IMR-90 (cell line): ENCODE measurements at regions not wholly inside any gene's neighbourhood (a gene's known extent, or its start where the extent isn't known, plus 50 kb on each side); places are given as distances from the start of the nearest gene placed in this dataset.
"Not testable (repeated sequence)": the region's sequence is repeated elsewhere in the genome, so short reads cannot be mapped to it uniquely, and the experiment has no call there.

ENCODE experiments used
- ATAC-seq: fragments of 200-7000 bp; cut with Tn5 transposase; 2 replicates; pipeline ENCODE4 v1.9.1; 2020; ENCODE audit warnings: low read depth, mild to moderate bottlenecking, moderate library complexity
- BruUV-seq: library from RNA; stranded (reverse); fragments of 400-500 nt; replicated peaks from 2 replicates; lab custom pipeline; 2021; lab: Mats Ljungman, UMichigan
- CTCF ChIA-PET: fragments of 300-600 bp; formaldehyde crosslinking; extraction: SDS; loops from one replicate; lab custom pipeline; 2021; ENCODE audit warnings: antibody characterized with exemption; lab: Yijun Ruan, JAX
- POLR2A ChIA-PET: fragments of 300-600 bp; sonication (Branson Sonifier 250); formaldehyde crosslinking; loops from one replicate; lab custom pipeline; 2022; ENCODE audit warnings: antibody characterized with exemption; ENCODE audit not compliant: unreplicated experiment; lab: Charles Lee
- DNase-seq: peaks from one replicate; pipeline ENCODE4 v3.0.0; 2013
- H2AFZ ChIP-seq: replicated peaks from 2 replicates; pipeline ENCODE3; 2013; ENCODE audit warnings: low read length, mild to moderate bottlenecking; ENCODE audit not compliant: poor library complexity
- H2AK5ac ChIP-seq: 2 replicates; pipeline ENCODE4 v1.6.1; 2013; ENCODE audit warnings: low read depth, low read length, inconsistent platforms
- H2AK9ac ChIP-seq: replicated peaks from 2 replicates; pipeline ENCODE3; 2013; ENCODE audit warnings: mild to moderate bottlenecking, low read depth, low read length, moderate library complexity; ENCODE audit not compliant: poor library complexity
- H2BK120ac ChIP-seq: 2 replicates; pipeline ENCODE4 v1.6.1; 2013; ENCODE audit warnings: low read depth, low read length, inconsistent platforms
- H2BK15ac ChIP-seq: 3 replicates; pipeline ENCODE4 v1.6.1; 2013; ENCODE audit warnings: low read depth, low read length, inconsistent platforms
- H2BK20ac ChIP-seq: 2 replicates; pipeline ENCODE4 v1.6.1; 2013; ENCODE audit warnings: low read depth, mild to moderate bottlenecking, inconsistent platforms, low read length, moderate library complexity
- H2BK5ac ChIP-seq: 2 replicates; pipeline ENCODE4 v1.6.1; 2013; ENCODE audit warnings: mild to moderate bottlenecking, low read depth, low read length, inconsistent platforms; ENCODE audit not compliant: poor library complexity, severe bottlenecking
- H3K14ac ChIP-seq: replicated peaks from 2 replicates; pipeline ENCODE4 v1.6.1; 2013; ENCODE audit warnings: low read depth, low read length, inconsistent platforms
- H3K18ac ChIP-seq: 2 replicates; pipeline ENCODE4 v1.6.1; 2013; ENCODE audit warnings: low read depth, low read length, control low read depth
- H3K23ac ChIP-seq: 2 replicates; pipeline ENCODE4 v1.6.1; 2013; ENCODE audit warnings: low read depth, low read length, inconsistent platforms
- H3K27ac ChIP-seq: 2 replicates; pipeline ENCODE4 v1.5.1; 2013; ENCODE audit warnings: mild to moderate bottlenecking, control low read depth, low read length; ENCODE audit not compliant: insufficient read depth
- H3K27me3 ChIP-seq: 2 replicates; pipeline ENCODE4 v1.6.1; 2013; ENCODE audit warnings: low read length; ENCODE audit not compliant: control insufficient read depth, insufficient read depth
- H3K36me3 ChIP-seq: 2 replicates; pipeline ENCODE4 v1.6.1; 2013; ENCODE audit warnings: low read length, mixed read lengths; ENCODE audit not compliant: control insufficient read depth, insufficient read depth
- H3K4ac ChIP-seq: 2 replicates; pipeline ENCODE4 v1.6.1; 2013; ENCODE audit warnings: low read depth, low read length, inconsistent platforms
- H3K4me1 ChIP-seq: 2 replicates; pipeline ENCODE4 v1.6.1; 2013; ENCODE audit warnings: low read length, mixed read lengths; ENCODE audit not compliant: control insufficient read depth, insufficient read depth
- H3K4me2 ChIP-seq: 2 replicates; pipeline ENCODE4 v1.6.1; 2013; ENCODE audit warnings: low read depth, mild to moderate bottlenecking, control low read depth, low read length, moderate library complexity
- H3K4me3 ChIP-seq: 2 replicates; pipeline ENCODE4 v1.5.1; 2013; ENCODE audit warnings: low read depth, mild to moderate bottlenecking, control low read depth, low read length, moderate library complexity; ENCODE audit not compliant: insufficient read depth
- H3K56ac ChIP-seq: 2 replicates; pipeline ENCODE4 v1.6.1; 2013; ENCODE audit warnings: low read length, inconsistent platforms; ENCODE audit not compliant: insufficient read depth; ENCODE audit errors: extremely low read depth
- H3K79me1 ChIP-seq, 2 experiments: 2 replicates each; pipeline ENCODE4 v1.6.1; 2013; ENCODE audit warnings: low read length in 2 of 2, inconsistent platforms in 1 of 2, low read depth in 1 of 2
- H3K9ac ChIP-seq: 2 replicates; pipeline ENCODE4 v1.6.1; 2013; ENCODE audit warnings: low read depth, low read length, control low read depth
- H3K9me1 ChIP-seq: 2 replicates; pipeline ENCODE4 v1.6.1; 2013; ENCODE audit warnings: low read length, inconsistent platforms; ENCODE audit not compliant: insufficient read depth
- H3K9me3 ChIP-seq: 2 replicates; pipeline ENCODE4 v1.6.1; 2013; ENCODE audit warnings: low read length; ENCODE audit not compliant: control insufficient read depth, insufficient read depth
- H4K20me1 ChIP-seq: 2 replicates; pipeline ENCODE4 v1.6.1; 2013; ENCODE audit warnings: low read length, inconsistent platforms; ENCODE audit not compliant: insufficient read depth
- H4K5ac ChIP-seq: 2 replicates; pipeline ENCODE4 v1.6.1; 2013; ENCODE audit warnings: mild to moderate bottlenecking, low read depth, low read length, control low read depth
- H4K8ac ChIP-seq, 2 experiments: 2 replicates each; pipeline ENCODE4 v1.6.1; 2013; ENCODE audit warnings: low read depth in 2 of 2, low read length in 2 of 2, control low read depth in 1 of 2, inconsistent platforms in 1 of 2
- H4K91ac ChIP-seq: 2 replicates; pipeline ENCODE4 v1.6.1; 2013; ENCODE audit warnings: low read depth, low read length, inconsistent platforms; ENCODE audit not compliant: insufficient read depth
- WGBS, 2 experiments: methylation state at CpG; one replicate each; pipeline versions ENCODE4 v1.1.5 to v1.1.7; 2013; ENCODE audit warnings: missing lambda C conversion rate in 2 of 2; ENCODE audit not compliant: insufficient read length in 1 of 2; ENCODE audit errors: extremely low coverage in 2 of 2; 5-methylcytosine and 5-hydroxymethylcytosine counted together
- dilution Hi-C: fragments of 300-500 bp; cut with HindIII; formaldehyde crosslinking; loops from one replicate; pipeline ENCODE4 v1.14.3; 2018; ENCODE audit warnings: low sequenced_read_pairs; ENCODE audit not compliant: unreplicated experiment
- in situ Hi-C: fragments of 300-500 bp; cut with MboI; formaldehyde crosslinking; loops from 3 replicates; pipeline ENCODE4 v1.14.3; 2019; ENCODE audit warnings: low sequenced_read_pairs, inconsistent platforms, mixed read lengths
- intact Hi-C: fragments of 100-400 bp; cut with micrococcal nuclease; formaldehyde crosslinking; loops from 2 replicates; pipeline ENCODE4 v1.10.0; 2022

DNA sequence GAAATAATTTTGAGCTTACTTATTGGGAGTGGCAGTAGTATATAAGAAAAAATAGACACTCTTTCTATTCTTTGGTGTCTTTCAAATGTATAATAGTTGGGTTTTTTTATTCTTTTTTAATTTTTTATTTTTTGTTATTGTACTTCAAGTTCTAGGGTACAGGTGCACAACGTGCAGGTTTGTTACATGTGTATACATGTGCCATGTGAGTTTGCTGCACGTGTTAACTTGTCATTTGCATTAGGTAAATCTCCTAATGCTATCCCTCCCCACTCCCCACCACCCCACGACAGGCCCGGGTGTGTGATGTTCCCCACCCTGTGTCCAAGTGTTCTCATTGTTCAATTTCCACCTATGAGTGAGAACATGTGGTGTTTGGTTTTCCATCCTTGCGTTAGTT lies 1552.4 kb upstream of the B3GALT2 start:
- H2BK120ac ChIP-seq, H3K14ac ChIP-seq, H2BK20ac ChIP-seq, H3K23ac ChIP-seq, H3K9me1 ChIP-seq, H4K20me1 ChIP-seq, in situ Hi-C loops, H3K4me2 ChIP-seq, intact Hi-C loops, CTCF ChIA-PET, H3K4me1 ChIP-seq, H4K91ac ChIP-seq, H3K79me1 ChIP-seq, H2AK5ac ChIP-seq, H2BK5ac ChIP-seq, dilution Hi-C loops, H3K4ac ChIP-seq, H3K56ac ChIP-seq, DNase-seq, H2BK15ac ChIP-seq, ATAC-seq, H2AK9ac ChIP-seq, H4K5ac ChIP-seq, H3K27me3 ChIP-seq, H3K9me3 ChIP-seq, H2AFZ ChIP-seq, H3K18ac ChIP-seq, H3K36me3 ChIP-seq, H4K8ac ChIP-seq, H3K9ac ChIP-seq, H3K4me3 ChIP-seq, BruUV-seq, H3K27ac ChIP-seq: not testable (repeated sequence)
- POLR2A ChIA-PET, result interaction anchor here (0.6 kb wide), 1 partner anchor 1028 kb away, joined by 3 read pairs; no protein-coding TSS in a partner anchor
- no CpG with 5 or more reads among the region's 5 CpGs for WGBS, 2 experiments
